ENCODE measurements at regions not wholly inside any gene's neighbourhood (a gene's known extent, or its start where the extent isn't known, plus 50 kb on each side); places are given as distances from the start of the nearest gene placed in this dataset.
A peak's percentile ranks its signal among the peaks of the same experiment; 100 is the strongest.

- H3K9me3 ChIP-seq (replicated peaks), result no peaks in the 10 kb centered on the region
- no peaks in the 10 kb centered on the region for H3K4me1 ChIP-seq
- H3K27me3 ChIP-seq, result no peaks in the 10 kb centered on the region
- no peak overlapping the region for H3K4me3 ChIP-seq
- DNase-seq, result no peak
- no peak overlapping the region for H3K27ac ChIP-seq
- H3K36me3 ChIP-seq, result no peaks in the 10 kb centered on the region
Measured at GRCh38 chr18:25685088-25685487, 333.1 kb upstream of the ZNF521 start.

DNA sequence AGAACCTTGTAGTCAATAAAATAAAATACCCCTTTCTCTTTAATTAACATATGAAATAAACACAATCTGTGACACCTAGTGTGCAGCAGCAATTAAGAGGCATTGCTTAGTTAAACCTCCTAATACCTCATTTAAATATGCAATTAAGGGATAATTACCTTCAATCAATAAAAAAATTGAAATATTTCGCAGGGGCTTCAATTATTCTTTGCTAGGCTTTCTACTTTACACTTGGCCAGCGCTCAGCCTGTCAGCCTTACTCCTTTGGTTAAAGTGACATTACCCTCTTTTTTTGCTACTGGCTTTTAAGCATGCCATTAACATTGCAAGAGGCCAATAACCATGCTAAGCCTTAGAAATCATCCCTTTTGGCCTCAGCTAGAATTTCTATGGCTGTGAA, 327.5 kb upstream of the ZNF521 start:
- Histone ChIP-seq H3K4me1 (no peaks in the 10 kb centered on the region), H3K36me3 (no peaks in the 10 kb centered on the region), H3K9me3 (replicated peaks) (no peaks in the 10 kb centered on the region), H3K27me3 (no peaks in the 10 kb centered on the region), H3K4me3 (no peak overlapping the region), H3K27ac (no peak overlapping the region)
- no peak for DNase-seq

DNA sequence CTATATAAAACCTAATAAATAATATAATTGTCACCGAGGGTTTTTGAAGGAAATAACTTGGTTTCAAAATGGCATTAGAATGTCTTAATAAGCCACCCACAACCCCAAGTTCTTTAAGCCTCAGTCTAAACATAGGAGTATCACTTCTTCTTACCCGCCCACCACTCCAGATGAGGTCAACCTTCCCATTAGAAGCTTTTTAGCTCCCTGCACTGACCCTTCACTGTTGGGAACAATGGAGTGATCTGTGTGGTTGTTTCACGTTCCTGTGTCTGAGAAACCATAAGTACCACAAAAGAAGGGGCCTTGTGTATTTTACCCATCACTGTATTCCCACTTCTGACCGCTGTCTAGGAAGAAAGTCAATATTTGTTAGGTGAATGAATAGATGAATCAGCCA, 326.3 kb upstream of the ZNF521 start:
- Histone ChIP-seq H3K27me3 (no peaks in the 10 kb centered on the region), H3K4me1 (no peaks in the 10 kb centered on the region), H3K27ac (no peak overlapping the region), H3K4me3 (no peak overlapping the region), H3K36me3 (no peaks in the 10 kb centered on the region), H3K9me3 (replicated peaks) (no peaks in the 10 kb centered on the region)
- peak in 1 of 2 experiments; percentile 16 for DNase-seq

DNA sequence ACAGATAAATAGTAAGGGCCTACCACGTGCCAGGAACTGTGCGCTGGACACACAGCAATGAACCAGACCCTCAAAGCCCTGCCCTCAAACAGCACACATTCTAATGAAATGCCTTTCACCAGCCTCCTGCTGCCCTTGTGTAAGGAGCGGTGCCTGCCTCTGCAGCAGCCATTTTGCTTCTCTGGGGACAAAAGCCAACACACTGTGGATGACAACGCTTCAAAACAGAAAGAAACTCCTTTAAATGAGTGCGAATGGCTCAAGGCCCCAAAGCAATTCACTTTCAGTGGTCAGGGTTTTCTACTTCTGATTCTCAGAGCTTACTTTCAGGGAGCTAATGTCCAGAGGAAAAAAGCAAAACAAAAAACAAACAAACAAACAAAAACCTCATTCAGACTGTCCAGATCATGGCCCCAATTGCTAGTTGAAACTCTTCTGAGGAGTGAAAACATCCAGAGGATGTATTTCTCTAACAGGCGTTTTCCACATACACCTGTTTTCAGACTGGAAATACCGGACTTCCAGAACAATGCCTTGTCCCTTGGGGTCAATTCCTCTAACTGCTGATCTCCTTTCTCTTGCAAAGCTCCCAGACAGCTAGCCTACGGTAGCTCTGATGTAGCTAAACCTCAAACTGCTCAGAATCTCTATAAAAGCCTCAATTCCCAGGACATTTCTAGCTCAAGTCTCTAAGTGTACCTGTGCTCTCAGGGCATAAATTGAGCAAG, 323.3 kb upstream of the ZNF521 start:
- Histone ChIP-seq H3K9me3 (replicated peaks) (no peaks in the 10 kb centered on the region), H3K36me3 (no peaks in the 10 kb centered on the region), H3K4me1 (no peaks in the 10 kb centered on the region), H3K4me3 (no peak overlapping the region), H3K27ac (no peak overlapping the region), H3K27me3 (no peaks in the 10 kb centered on the region)
- peak in 1 of 2 experiments; percentile 3 for DNase-seq

DNA sequence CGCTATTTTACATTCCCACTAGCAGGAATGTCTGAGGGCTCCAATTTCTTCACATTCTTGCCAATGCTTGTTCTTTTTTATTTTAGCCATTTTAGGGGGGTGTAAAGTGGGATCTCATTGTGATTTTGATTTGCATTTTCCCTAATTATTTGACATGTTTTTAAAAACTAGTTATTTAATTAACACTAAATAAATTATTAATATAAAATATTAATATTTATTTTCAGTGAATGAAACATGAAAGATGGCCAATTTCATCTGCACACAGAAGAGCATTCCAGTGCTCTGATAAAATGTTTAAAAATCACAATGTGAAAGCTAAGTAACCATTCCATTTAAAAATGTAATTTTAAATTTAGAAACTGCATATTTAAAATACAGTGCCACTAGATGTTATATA, 322.2 kb upstream of the ZNF521 start:
- no peak overlapping the region for H3K4me3 ChIP-seq
- H3K4me1 ChIP-seq, result no peaks in the 10 kb centered on the region
- DNase-seq, result no peak
- no peak overlapping the region for H3K27ac ChIP-seq
- H3K9me3 ChIP-seq (replicated peaks), result no peaks in the 10 kb centered on the region
- H3K27me3 ChIP-seq, result no peaks in the 10 kb centered on the region
- no peaks in the 10 kb centered on the region for H3K36me3 ChIP-seq

DNA sequence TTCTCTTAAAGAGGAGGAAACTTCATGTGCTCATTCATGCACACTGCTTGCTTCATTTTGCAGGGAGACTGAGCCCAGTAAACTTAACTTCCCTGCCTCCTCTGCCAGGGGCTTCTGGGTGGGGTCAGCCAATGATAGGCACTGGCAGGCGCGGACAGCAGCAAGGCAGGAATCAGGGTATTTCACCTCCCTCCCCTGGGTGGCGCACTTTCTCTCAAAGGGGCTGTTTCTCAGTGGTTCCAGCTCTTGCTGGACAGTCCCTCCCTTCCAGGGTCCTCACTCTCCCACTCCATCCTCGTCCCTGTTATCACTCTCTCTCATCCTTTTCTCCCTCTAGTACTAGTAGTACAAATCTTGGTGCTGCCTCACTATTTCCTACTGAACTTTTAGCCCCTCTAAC, 320.5 kb upstream of the ZNF521 start:
- Histone ChIP-seq H3K36me3 (no peaks in the 10 kb centered on the region), H3K4me1 (no peaks in the 10 kb centered on the region), H3K27ac (no peak overlapping the region), H3K9me3 (replicated peaks) (no peaks in the 10 kb centered on the region), H3K27me3 (no peaks in the 10 kb centered on the region), H3K4me3 (no peak overlapping the region)
- DNase-seq, result peak in 1 of 2 experiments; percentile 18

- Histone ChIP-seq H3K36me3 (no peaks in the 10 kb centered on the region), H3K9me3 (replicated peaks) (no peaks in the 10 kb centered on the region)
- peak in 1 of 2 experiments; percentile 6 for DNase-seq
Measured at GRCh38 chr18:25669741-25670140, 317.8 kb upstream of the ZNF521 start.

GRCh38 chr18:25662272-25662671, 310.3 kb upstream of the ZNF521 start:
- Histone ChIP-seq H3K27me3 (no peaks in the 10 kb centered on the region), H3K27ac (no peak overlapping the region), H3K4me1 (no peaks in the 10 kb centered on the region), H3K9me3 (replicated peaks) (no peaks in the 10 kb centered on the region), H3K36me3 (no peaks in the 10 kb centered on the region), H3K4me3 (no peak overlapping the region)
- DNase-seq, result no peak

More at GRCh38 chr18:25669741-25670140, 317.8 kb upstream of the ZNF521 start:
- Histone ChIP-seq H3K4me1 (no peaks in the 10 kb centered on the region), H3K4me3 (no peak overlapping the region), H3K27me3 (no peaks in the 10 kb centered on the region), H3K27ac (no peak overlapping the region)

DNA sequence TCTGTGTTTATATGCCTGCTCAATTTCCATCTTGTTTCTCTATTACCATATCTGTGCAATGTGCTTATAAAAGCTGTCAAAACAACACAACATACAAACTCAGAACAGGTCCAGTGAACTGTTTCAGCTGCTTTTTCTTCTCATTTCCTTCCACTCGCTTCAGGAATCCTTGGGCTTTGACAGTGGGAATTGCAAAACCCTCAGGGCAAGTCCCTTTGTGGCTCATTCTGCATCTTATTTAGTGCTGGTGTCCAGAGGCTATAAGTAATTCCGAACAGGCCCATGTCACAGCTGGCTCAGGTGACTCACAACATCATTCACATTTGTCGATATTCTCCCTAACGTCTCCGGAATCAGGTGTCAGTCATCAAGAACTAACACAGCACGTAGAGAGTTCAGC, 309.9 kb upstream of the ZNF521 start:
- no peak overlapping the region for H3K4me3 ChIP-seq

DNA sequence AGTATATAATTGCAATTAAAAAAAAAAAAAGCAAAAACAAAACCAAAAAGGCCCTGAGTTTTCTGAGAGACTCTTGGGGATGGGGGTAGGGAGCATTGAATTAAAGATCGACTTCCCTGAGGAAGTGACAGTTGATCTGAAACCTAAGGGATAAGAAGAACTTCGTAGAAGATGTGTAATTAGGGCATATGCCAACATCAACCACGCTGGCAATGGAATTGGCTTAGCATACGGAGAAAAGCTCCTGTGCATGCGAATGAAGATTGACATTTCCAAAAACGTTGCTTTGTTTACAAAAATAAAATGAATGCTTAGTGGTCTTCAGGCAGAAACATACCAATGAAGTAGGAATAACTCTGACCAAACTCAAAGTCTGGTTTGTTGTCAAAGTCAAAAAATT, 307.6 kb upstream of the ZNF521 start:
- no peaks in the 10 kb centered on the region for H3K27me3 ChIP-seq
- no peaks in the 10 kb centered on the region for H3K9me3 ChIP-seq (replicated peaks)
- no peaks in the 10 kb centered on the region for H3K36me3 ChIP-seq
- H3K4me1 ChIP-seq, result no peaks in the 10 kb centered on the region
- DNase-seq, result no peak
- no peak overlapping the region for H3K27ac ChIP-seq
- H3K4me3 ChIP-seq, result no peak overlapping the region

More for the DNA sequence above, 309.9 kb upstream of the ZNF521 start:
- no peaks in the 10 kb centered on the region for H3K36me3 ChIP-seq
- H3K27me3 ChIP-seq, result no peaks in the 10 kb centered on the region
- no peaks in the 10 kb centered on the region for H3K4me1 ChIP-seq
- H3K27ac ChIP-seq, result no peak overlapping the region
- H3K9me3 ChIP-seq (replicated peaks), result no peaks in the 10 kb centered on the region
- peak in 1 of 2 experiments; percentile 9 for DNase-seq

DNA sequence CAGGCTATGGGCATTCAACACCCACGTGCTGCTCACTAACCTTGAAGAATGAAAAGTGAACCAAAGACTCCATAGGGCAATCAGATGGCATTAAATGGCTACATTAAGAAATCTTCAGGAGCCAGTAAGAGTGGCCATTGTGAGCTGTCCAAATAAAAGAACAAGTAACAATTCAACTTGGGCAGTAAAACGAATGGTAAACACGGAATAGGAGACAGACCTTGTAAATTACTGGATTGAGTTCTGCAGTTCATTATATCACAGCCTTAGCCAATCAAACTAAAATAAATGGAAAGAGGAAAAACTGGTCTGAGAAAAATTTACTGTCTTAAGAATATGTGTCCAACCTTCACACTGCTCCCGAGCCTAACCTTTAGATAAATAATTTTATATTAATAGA, 306.5 kb upstream of the ZNF521 start:
- no peaks in the 10 kb centered on the region for H3K4me1 ChIP-seq

GRCh38 chr18:25651553-25651952, 299.6 kb upstream of the ZNF521 start:
- no peak overlapping the region for H3K27ac ChIP-seq
- H3K4me3 ChIP-seq, result no peak overlapping the region
- no peaks in the 10 kb centered on the region for H3K36me3 ChIP-seq
- no peaks in the 10 kb centered on the region for H3K27me3 ChIP-seq
- no peaks in the 10 kb centered on the region for H3K9me3 ChIP-seq (replicated peaks)
- H3K4me1 ChIP-seq, result peaks cover 25% of the 10 kb centered on the region
- no peak for DNase-seq

More for the DNA sequence above, 306.5 kb upstream of the ZNF521 start:
- H3K27ac ChIP-seq, result no peak overlapping the region
- no peaks in the 10 kb centered on the region for H3K27me3 ChIP-seq
- no peak overlapping the region for H3K4me3 ChIP-seq
- H3K9me3 ChIP-seq (replicated peaks), result no peaks in the 10 kb centered on the region
- no peak for DNase-seq
- no peaks in the 10 kb centered on the region for H3K36me3 ChIP-seq

- Histone ChIP-seq H3K27ac (peak overlapping the region; percentile 69), H3K4me3 (no peak overlapping the region), H3K4me1 (peaks cover 25% of the 10 kb centered on the region), H3K36me3 (no peaks in the 10 kb centered on the region), H3K27me3 (no peaks in the 10 kb centered on the region), H3K9me3 (replicated peaks) (no peaks in the 10 kb centered on the region)
- DNase-seq, result peak; percentile 42 to 51
Measured at GRCh38 chr18:25650201-25650941, 298.4 kb upstream of the ZNF521 start.

DNA sequence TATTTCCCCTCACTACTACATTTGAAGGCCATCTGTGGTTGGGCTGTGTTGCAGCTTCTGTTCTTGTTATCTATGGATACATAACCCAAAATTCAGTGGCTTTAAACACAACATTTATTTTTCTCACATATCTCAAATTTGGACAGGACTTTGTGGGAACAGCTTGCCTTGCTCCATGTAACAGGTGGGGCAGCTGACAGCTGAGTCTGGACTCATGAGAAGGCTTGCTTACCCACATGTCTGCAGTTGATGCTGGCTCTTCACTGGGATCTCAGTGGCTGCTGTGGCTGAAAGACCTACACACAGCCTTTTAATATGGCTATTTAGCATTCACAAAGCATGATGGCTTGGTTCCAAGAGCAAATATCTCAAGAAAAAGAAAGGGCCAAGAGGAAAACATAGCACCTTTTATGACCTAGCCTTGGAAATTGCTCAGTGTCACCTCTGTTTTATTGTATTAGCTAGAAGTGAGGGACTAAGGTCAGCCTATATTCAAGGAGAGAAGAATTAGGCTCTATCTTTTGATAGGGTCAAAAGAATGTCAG, 296.8 kb upstream of the ZNF521 start:
- Histone ChIP-seq H3K4me3 (no peak overlapping the region), H3K27ac (peak overlapping the region; percentile 69), H3K9me3 (replicated peaks) (no peaks in the 10 kb centered on the region), H3K36me3 (no peaks in the 10 kb centered on the region), H3K4me1 (peaks cover 25% of the 10 kb centered on the region), H3K27me3 (no peaks in the 10 kb centered on the region)
- DNase-seq, result peak; percentile 49 to 50

- no peak for DNase-seq
- no peaks in the 10 kb centered on the region for H3K9me3 ChIP-seq (replicated peaks)
- no peak overlapping the region for H3K4me3 ChIP-seq
- no peaks in the 10 kb centered on the region for H3K27me3 ChIP-seq
- H3K4me1 ChIP-seq, result peaks cover 25% of the 10 kb centered on the region
- no peak overlapping the region for H3K27ac ChIP-seq
- no peaks in the 10 kb centered on the region for H3K36me3 ChIP-seq
Measured at GRCh38 chr18:25647404-25647803, 295.4 kb upstream of the ZNF521 start.

Data from SJCRH30 (cell line).